ENCODE measurements at regions not wholly inside any gene's neighbourhood (a gene's known extent, or its start where the extent isn't known, plus 50 kb on each side); places are given as distances from the start of the nearest gene placed in this dataset.

DNA sequence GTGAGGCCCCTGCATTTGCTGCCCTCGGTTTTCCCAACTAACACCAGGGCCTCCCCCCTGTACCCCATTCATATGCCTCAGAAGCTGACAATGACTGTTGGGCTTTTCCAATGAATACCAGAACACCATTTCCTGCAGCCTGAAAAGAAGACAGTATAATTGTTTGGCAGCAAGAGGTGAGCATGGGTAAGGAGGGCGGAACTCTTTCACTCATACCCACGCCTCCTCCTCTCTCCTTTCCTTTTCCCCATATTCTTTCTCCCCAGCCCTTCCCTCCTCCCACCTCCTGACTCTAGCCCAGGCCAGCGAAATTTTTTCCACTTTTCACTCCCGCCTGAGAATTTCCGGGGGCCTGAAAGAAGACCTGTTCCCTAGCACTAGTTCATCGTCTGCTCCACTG, 58.0 kb upstream of the CHST1 start:
- DNase-seq = no peak

DNA sequence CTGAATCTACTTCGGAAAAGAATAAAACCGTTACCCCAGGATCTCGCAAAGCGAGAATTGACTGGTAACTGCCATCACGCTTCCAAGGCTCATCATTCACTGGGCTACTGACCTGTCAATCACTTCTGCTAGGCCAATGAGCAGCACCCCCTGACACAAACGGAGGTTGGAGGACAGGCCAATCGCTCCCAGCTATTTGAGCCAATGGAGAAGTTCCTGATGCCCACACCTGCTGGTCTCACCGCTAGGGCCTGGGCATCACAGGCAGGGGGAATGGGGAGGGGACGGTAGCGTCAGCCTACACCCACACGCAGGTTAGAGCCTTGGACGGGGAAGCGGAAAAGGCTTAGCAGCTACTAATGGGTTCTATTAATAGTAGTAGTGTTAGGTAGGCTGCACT, 56.7 kb upstream of the CHST1 start:
- DNase-seq = no peak

DNA sequence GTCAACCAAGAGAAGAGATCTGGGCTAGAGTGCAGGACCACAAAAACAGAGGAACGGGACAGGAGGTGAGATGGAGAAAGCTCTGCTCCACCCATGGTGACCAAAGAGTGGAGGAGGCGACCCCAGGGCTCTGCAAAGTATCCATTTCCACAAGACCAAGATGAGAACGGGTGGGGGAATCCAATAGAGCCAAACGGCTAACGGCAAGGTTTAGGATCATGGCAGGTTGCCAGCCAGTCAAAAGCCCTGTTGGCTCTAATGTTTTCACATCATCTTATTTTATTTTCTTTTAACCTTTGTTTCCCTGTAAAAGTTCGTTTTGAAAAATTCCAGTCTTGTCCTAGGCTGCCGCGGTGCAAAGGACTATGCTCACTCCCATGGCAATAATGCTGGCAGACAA, 52.1 kb upstream of the CHST1 start:
- DNase-seq = no peak

DNA sequence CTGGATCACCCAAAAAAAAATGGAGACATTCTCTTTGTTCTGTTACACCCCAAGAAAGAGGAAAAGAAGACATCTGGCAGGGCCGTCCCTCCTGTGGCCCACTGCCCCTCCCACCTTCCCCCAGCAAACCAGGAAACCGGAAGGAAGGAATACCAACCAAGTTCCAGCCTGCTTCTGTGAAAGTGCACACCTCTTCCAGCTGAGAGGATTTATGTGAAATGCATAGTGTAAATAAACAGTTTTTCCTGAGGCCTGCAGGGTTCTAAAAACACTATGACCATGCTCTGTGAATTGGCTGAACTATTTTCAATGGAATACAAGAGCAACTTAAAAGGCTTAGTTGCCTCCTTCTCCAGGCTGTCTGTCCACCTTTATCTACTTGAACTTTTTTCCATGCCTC, 50.0 kb upstream of the CHST1 start:
- peak; percentile 56 for DNase-seq
